ENCODE measurements at regions not wholly inside any gene's neighbourhood (a gene's known extent, or its start where the extent isn't known, plus 50 kb on each side); places are given as distances from the start of the nearest gene placed in this dataset.

DNA sequence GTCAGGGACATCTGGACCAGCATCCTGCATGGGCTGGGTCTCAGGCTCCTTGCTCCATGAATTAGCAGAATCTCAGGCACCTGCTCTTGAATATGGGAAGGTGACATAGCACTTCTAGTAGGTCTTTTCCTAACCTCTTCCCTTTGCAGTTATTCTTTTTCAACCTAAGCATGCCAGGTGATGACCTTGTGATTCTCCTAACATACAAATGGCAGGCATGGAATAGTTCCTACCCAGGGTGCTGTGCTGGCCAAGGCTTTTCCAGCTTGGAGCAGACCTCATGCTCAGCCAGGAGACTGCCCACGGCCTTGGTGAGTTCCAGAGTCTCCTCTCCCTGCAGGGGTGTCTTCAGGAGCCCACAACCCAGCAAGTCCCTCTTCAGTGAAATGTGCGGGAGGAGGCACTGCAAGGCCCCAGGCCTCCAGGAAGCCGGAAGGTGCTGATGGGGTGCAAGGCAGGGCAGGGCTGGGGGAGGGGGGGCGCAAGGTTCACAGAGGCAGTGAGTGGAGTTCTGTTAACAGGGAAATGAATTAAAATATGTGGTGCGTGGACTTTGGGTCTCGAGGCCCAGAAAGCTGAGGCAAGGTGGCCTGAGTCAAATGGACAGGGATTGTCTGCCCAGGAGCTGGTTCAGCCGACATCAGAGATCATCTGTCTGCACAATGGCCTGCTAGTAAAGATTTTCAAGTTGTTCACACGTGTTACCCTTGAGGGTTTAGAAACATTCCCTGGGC, 75.9 kb upstream of the SEPTIN5 start:
- TF ChIP-seq ARNTL (CRISPR knock-in tag; IDR thresholded peaks at IDR 0.05; ENCODE audit: borderline replicate concordance, low read depth) = no peak
- TF ChIP-seq ZFP30 (CRISPR knock-in tag; IDR thresholded peaks at IDR 0.05) = no peak
- TF ChIP-seq GLIS3 (CRISPR knock-in tag; IDR thresholded peaks at IDR 0.05) = no peak
- TF ChIP-seq RARB (CRISPR knock-in tag; IDR thresholded peaks at IDR 0.05) = no peak
- TF ChIP-seq, protein P1, sequence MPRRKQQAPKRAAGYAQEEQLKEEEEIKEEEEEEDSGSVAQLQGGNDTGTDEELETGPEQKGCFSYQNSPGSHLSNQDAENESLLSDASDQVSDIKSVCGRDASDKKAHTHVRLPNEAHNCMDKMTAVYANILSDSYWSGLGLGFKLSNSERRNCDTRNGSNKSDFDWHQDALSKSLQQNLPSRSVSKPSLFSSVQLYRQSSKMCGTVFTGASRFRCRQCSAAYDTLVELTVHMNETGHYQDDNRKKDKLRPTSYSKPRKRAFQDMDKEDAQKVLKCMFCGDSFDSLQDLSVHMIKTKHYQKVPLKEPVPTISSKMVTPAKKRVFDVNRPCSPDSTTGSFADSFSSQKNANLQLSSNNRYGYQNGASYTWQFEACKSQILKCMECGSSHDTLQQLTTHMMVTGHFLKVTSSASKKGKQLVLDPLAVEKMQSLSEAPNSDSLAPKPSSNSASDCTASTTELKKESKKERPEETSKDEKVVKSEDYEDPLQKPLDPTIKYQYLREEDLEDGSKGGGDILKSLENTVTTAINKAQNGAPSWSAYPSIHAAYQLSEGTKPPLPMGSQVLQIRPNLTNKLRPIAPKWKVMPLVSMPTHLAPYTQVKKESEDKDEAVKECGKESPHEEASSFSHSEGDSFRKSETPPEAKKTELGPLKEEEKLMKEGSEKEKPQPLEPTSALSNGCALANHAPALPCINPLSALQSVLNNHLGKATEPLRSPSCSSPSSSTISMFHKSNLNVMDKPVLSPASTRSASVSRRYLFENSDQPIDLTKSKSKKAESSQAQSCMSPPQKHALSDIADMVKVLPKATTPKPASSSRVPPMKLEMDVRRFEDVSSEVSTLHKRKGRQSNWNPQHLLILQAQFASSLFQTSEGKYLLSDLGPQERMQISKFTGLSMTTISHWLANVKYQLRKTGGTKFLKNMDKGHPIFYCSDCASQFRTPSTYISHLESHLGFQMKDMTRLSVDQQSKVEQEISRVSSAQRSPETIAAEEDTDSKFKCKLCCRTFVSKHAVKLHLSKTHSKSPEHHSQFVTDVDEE (CRISPR knock-in tag; IDR thresholded peaks at IDR 0.05) = no peak
- TF ChIP-seq ZNF70 (CRISPR knock-in tag; IDR thresholded peaks at IDR 0.05) = no peak
- no peak for TF ChIP-seq BACH2 (CRISPR knock-in tag; IDR thresholded peaks at IDR 0.05; ENCODE audit: borderline replicate concordance)
- TF ChIP-seq ZNF565 (CRISPR knock-in tag; conservative IDR thresholded peaks at IDR 0.05; ENCODE audit: low read depth) = no peak
- no peak for TF ChIP-seq CSDC2 (CRISPR knock-in tag; IDR thresholded peaks at IDR 0.05)
- TF ChIP-seq PPARA (CRISPR knock-in tag; IDR thresholded peaks at IDR 0.05; ENCODE audit: borderline replicate concordance) = no peak
- no peak for TF ChIP-seq SNAI2 (CRISPR knock-in tag; IDR thresholded peaks at IDR 0.05)
- TF ChIP-seq CREB5 (CRISPR knock-in tag; IDR thresholded peaks at IDR 0.05; ENCODE audit: low read depth) = no peak

Data from SK-N-SH treated with all-trans-retinoic acid at 6 μM for 48 hours (cell line).